ENCODE measurements at regions not wholly inside any gene's neighbourhood (a gene's known extent, or its start where the extent isn't known, plus 50 kb on each side); places are given as distances from the start of the nearest gene placed in this dataset.

- no peaks in the 10 kb centered on the region for H3K4me1 ChIP-seq
- no peak overlapping the region for H3K4me3 ChIP-seq
- WGBS, 2 donors, result 75 to 76% methylated on average over 2 of the region's 2 CpGs
- intact Hi-C loops (cut with DNase I), result no loop called here
- H3K27me3 ChIP-seq, result no peaks in the 10 kb centered on the region
- DNase-seq, result no peak
- H3K36me3 ChIP-seq, result no peaks in the 10 kb centered on the region
- TF ChIP-seq, protein P1, sequence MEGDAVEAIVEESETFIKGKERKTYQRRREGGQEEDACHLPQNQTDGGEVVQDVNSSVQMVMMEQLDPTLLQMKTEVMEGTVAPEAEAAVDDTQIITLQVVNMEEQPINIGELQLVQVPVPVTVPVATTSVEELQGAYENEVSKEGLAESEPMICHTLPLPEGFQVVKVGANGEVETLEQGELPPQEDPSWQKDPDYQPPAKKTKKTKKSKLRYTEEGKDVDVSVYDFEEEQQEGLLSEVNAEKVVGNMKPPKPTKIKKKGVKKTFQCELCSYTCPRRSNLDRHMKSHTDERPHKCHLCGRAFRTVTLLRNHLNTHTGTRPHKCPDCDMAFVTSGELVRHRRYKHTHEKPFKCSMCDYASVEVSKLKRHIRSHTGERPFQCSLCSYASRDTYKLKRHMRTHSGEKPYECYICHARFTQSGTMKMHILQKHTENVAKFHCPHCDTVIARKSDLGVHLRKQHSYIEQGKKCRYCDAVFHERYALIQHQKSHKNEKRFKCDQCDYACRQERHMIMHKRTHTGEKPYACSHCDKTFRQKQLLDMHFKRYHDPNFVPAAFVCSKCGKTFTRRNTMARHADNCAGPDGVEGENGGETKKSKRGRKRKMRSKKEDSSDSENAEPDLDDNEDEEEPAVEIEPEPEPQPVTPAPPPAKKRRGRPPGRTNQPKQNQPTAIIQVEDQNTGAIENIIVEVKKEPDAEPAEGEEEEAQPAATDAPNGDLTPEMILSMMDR (IDR thresholded peaks at IDR 0.05), result no peak
- H3K27ac ChIP-seq, result no peak overlapping the region
- H3K9me3 ChIP-seq, result peaks cover 0 to 8% (median 0%) of the 10 kb centered on the region in 11 donors
- no peak for ATAC-seq
These were observed 489.1 kb upstream of the LRRTM4 start for GRCh38 chr2:78011251-78011650.

- 70% methylated on average over 4 of the region's 4 CpGs for WGBS, 2 donors
- no peak for ATAC-seq
- Histone ChIP-seq H3K4me3 (no peak overlapping the region), H3K4me1 (no peaks in the 10 kb centered on the region), H3K9me3 (peaks cover 0 to 17% (median 0%) of the 10 kb centered on the region in 11 donors), H3K27ac (no peak overlapping the region), H3K36me3 (no peaks in the 10 kb centered on the region), H3K27me3 (no peaks in the 10 kb centered on the region)
- DNase-seq, result no peak
- TF ChIP-seq, protein P1 (IDR thresholded peaks at IDR 0.05), result no peak
- intact Hi-C loops (cut with DNase I), result no loop called here
These were observed 498.3 kb upstream of the LRRTM4 start for GRCh38 chr2:78020491-78020890.

GRCh38 chr2:78023356-78023755, 501.2 kb upstream of the LRRTM4 start:
- 51 to 56% methylated on average over 1 of the region's 1 CpG for WGBS, 2 donors
- H3K4me3 ChIP-seq, result no peak overlapping the region
- no peak for DNase-seq
- intact Hi-C loops (cut with DNase I), result no loop called here
- no peaks in the 10 kb centered on the region for H3K4me1 ChIP-seq
- H3K9me3 ChIP-seq, result peaks cover 0 to 34% (median 4%) of the 10 kb centered on the region in 11 donors
- H3K27me3 ChIP-seq, result no peaks in the 10 kb centered on the region
- ATAC-seq, result no peak
- no peak overlapping the region for H3K27ac ChIP-seq
- no peaks in the 10 kb centered on the region for H3K36me3 ChIP-seq
- TF ChIP-seq, protein P1 (IDR thresholded peaks at IDR 0.05), result no peak

DNA sequence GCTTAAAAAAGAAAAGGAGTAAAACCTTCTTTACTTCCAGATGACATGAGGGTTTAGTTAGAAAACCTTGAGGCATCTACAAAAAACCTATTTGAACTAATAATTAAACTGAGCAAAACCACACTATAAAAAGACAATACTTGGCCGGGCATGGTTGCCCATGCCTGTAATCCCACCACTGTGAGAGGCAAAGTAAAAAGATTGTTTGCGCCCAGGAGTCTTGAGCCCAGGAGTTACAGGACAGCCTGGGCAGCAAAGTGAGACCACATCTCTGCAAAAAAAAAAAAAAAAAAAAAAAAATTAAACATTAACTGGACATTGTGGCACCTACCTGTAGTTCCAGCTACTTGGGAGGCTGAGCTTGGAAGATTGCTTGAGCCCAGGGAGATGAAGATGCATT, 502.8 kb upstream of the LRRTM4 start:
- H3K27ac ChIP-seq, result no peak overlapping the region
- 78 to 83% methylated on average over 2 of the region's 2 CpGs for WGBS, 2 donors
- peaks cover 0 to 51% (median 16%) of the 10 kb centered on the region in 11 donors for H3K9me3 ChIP-seq
- intact Hi-C loops (cut with DNase I), result no loop called here
- no peaks in the 10 kb centered on the region for H3K36me3 ChIP-seq
- DNase-seq (no peak), ATAC-seq (no peak)
- H3K4me1 ChIP-seq, result no peaks in the 10 kb centered on the region
- no peak overlapping the region for H3K4me3 ChIP-seq
- no peaks in the 10 kb centered on the region for H3K27me3 ChIP-seq
- TF ChIP-seq, protein P1 (IDR thresholded peaks at IDR 0.05), result no peak
